ENCODE measurements at regions not wholly inside any gene's neighbourhood (a gene's known extent, or its start where the extent isn't known, plus 50 kb on each side); places are given as distances from the start of the nearest gene placed in this dataset.
"Not testable (repeated sequence)": the region's sequence is repeated elsewhere in the genome, so short reads cannot be mapped to it uniquely, and the experiment has no call there.

DNA sequence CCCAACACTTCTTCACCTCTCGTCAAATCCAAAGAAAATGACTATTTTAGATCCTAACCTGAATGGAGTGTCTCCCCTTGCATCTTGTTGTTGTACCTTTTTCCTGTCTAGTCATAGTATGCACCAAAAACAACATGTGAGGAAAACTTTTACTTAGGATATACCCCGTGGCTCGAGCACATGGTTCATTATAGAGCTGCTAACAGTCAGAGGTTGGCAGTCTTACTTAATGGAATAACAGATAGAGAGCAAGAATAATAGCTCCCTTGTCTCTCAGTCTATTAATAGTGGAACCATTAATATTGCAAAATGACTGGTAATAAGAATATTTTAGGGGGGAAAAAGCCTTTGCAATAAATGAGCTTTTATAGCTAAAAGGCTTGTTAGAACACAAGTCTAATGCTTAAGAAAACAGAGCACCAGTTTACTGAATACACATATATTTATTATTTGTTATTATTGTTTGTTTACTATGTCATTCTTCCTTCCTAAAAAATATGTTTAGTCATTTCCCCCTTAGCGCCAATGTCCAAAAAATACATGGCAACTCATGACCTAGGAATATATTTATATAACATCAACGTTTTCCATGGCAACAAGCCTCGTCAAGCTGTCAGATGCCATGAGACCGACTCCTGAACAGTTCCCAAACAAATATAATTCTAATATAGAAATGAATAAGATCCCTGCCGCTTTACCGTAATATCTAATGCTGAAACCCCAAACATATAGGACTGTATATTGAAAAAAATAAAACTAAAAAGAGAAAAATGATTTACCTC, 592.4 kb downstream of the SOX5 start:
- H3K9me3 ChIP-seq (ENCODE audit: control insufficient read depth in 2 of 2, insufficient read depth in 1 of 2, low read length in 1 of 2): no peaks in the 10 kb centered on the region
- no peaks in the 10 kb centered on the region for H3K27me3 ChIP-seq (ENCODE audit: control insufficient read depth in 2 of 2, insufficient read depth in 1 of 2, low read length in 1 of 2)
- no peak overlapping the region for H3K4me3 ChIP-seq (ENCODE audit: low read length in 2 of 2)
- WGBS: 90% methylated on average over 9 of the region's 9 CpGs
- no peak for DNase-seq (ENCODE audit: low read depth in 6 of 9, low spot score in 9 of 9)
- no peaks in the 10 kb centered on the region for H3K4me1 ChIP-seq (ENCODE audit: control insufficient read depth in 2 of 2, insufficient read depth in 2 of 2, low read length in 2 of 2)
- H3K27ac ChIP-seq (ENCODE audit: low read depth in 1 of 2, low read length in 1 of 2): no peak overlapping the region
- H3K36me3 ChIP-seq (ENCODE audit: control insufficient read depth in 2 of 2, insufficient read depth in 2 of 2, low read length in 1 of 2): no peaks in the 10 kb centered on the region

DNA sequence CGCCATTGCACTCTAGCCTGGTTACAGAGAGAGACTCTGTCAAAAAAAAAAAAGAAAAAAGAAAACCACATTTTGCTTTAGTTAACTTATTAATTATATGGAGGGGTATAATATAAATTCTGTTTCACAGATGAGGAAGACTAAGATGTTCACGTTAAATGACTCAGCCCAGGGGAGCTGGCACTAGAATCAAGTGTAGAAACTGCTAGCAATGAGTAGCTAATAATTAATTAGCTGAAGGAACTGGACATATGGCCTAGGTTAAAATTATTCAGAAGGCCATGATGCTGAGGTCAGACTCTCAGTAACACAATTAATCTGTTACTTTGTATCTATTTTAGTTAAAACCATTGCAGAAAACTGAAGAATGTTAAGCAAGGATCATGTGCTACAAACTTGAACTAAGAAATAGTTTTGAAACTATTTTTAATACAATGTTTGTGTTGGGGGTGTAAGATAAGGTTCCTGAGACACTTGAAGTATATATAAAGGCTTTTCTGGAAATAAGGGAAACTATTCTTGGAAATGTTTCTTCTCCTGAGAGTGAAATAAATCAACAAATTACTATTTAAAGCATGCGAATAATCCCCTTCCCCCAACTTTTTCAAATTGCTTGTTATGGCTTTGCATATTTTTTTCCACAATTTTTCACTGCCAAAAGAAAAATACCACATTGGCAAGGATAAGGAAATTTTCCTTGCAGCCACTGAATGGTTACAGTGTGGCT, 589.3 kb downstream of the SOX5 start:
- Histone ChIP-seq H3K9me3 (ENCODE audit: control insufficient read depth in 2 of 2, insufficient read depth in 1 of 2, low read length in 1 of 2) (peaks cover 0 to 3% of the 10 kb centered on the region in 2 donors), H3K36me3 (ENCODE audit: control insufficient read depth in 2 of 2, insufficient read depth in 2 of 2, low read length in 1 of 2) (no peaks in the 10 kb centered on the region), H3K4me3 (ENCODE audit: low read length in 2 of 2) (no peak overlapping the region), H3K27me3 (ENCODE audit: control insufficient read depth in 2 of 2, insufficient read depth in 1 of 2, low read length in 1 of 2) (no peaks in the 10 kb centered on the region), H3K27ac (ENCODE audit: low read depth in 1 of 2, low read length in 1 of 2) (no peak overlapping the region), H3K4me1 (ENCODE audit: control insufficient read depth in 2 of 2, insufficient read depth in 2 of 2, low read length in 2 of 2) (no peaks in the 10 kb centered on the region)
- no peak for DNase-seq (ENCODE audit: low read depth in 6 of 9, low spot score in 9 of 9)
- WGBS: 86% methylated on average over 3 of the region's 3 CpGs

DNA sequence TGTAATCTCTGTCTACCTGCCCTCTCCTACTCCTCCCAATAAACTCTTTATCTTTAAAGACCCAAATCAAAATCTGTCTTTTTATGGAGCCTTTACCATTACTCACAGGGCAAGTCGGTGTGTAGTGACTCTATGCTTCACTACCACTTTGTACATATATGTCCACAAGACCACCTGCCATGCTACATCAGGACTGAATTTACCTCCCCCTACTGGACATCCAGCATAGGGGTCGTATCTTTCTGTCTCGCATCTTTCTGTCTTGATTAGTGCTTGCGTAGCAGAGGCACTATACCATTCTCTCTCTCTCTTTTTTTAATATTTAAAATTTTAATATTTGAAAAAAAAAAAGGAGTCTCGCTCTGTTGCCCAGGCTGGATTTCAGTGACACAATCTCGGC, 587.5 kb downstream of the SOX5 start:
- H3K27ac ChIP-seq (ENCODE audit: low read depth in 1 of 2, low read length in 1 of 2): no peak overlapping the region
- WGBS: 95% methylated on average over 6 of the region's 6 CpGs

DNA sequence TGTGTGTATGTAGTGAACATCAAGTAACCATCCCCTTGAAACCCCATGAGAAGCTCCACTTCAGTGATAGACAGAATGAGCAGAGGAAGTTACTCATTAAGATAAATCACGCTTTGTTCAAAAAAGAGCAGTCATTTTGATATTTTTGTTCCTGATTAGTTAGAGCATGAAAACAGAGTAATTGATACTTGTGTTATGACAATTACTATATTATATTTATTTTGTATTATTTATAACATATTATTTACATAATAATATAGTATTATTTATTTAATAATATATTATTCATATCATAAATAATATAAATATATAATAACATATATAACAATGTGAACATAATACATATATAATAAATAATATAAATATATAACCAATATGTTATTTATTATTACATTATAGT, 580.9 kb downstream of the SOX5 start:
- Histone ChIP-seq H3K27ac (ENCODE audit: low read depth in 1 of 2, low read length in 1 of 2) (no peak overlapping the region), H3K4me3 (ENCODE audit: low read length in 2 of 2) (no peak overlapping the region), H3K27me3 (ENCODE audit: control insufficient read depth in 2 of 2, insufficient read depth in 1 of 2, low read length in 1 of 2) (no peaks in the 10 kb centered on the region), H3K36me3 (ENCODE audit: control insufficient read depth in 2 of 2, insufficient read depth in 2 of 2, low read length in 1 of 2) (no peaks in the 10 kb centered on the region), H3K9me3 (ENCODE audit: control insufficient read depth in 2 of 2, insufficient read depth in 1 of 2, low read length in 1 of 2) (no peaks in the 10 kb centered on the region), H3K4me1 (ENCODE audit: control insufficient read depth in 2 of 2, insufficient read depth in 2 of 2, low read length in 2 of 2) (no peaks in the 10 kb centered on the region)
- WGBS: 98% methylated on average over 1 of the region's 1 CpG
- DNase-seq (ENCODE audit: low read depth in 6 of 9, low spot score in 9 of 9): no peak

More for the DNA sequence above, 587.5 kb downstream of the SOX5 start:
- Histone ChIP-seq H3K4me1 (ENCODE audit: control insufficient read depth in 2 of 2, insufficient read depth in 2 of 2, low read length in 2 of 2) (no peaks in the 10 kb centered on the region), H3K36me3 (ENCODE audit: control insufficient read depth in 2 of 2, insufficient read depth in 2 of 2, low read length in 1 of 2) (no peaks in the 10 kb centered on the region), H3K27me3 (ENCODE audit: control insufficient read depth in 2 of 2, insufficient read depth in 1 of 2, low read length in 1 of 2) (no peaks in the 10 kb centered on the region), H3K9me3 (ENCODE audit: control insufficient read depth in 2 of 2, insufficient read depth in 1 of 2, low read length in 1 of 2) (peaks cover 0 to 3% of the 10 kb centered on the region in 2 donors), H3K4me3 (ENCODE audit: low read length in 2 of 2) (no peak overlapping the region)
- DNase-seq (ENCODE audit: low read depth in 6 of 9, low spot score in 9 of 9): no peak

DNA sequence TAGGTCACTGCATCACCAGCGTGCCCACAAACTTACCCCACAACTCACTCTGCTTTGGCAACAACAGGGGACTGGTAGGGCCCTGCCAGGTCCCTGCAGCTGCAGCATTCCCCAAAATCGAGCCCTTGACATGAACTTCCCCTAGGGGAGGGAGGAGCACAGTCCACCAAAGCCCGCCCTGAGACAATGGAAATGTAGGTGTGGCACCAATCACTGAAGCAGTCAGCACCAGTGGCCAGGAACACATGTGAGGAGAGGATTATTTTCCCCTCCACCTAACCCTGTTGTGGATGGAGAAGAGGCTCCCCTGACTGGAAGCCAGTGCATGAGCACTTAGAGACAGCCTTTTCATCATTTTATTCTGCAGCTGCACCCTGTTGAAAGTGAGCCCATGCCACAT, 573.8 kb downstream of the SOX5 start:
- Histone ChIP-seq H3K9me3 (ENCODE audit: control insufficient read depth in 2 of 2, insufficient read depth in 1 of 2, low read length in 1 of 2) (peaks cover 0 to 14% of the 10 kb centered on the region in 2 donors), H3K27ac (ENCODE audit: low read depth in 1 of 2, low read length in 1 of 2) (no peak overlapping the region), H3K27me3 (ENCODE audit: control insufficient read depth in 2 of 2, insufficient read depth in 1 of 2, low read length in 1 of 2) (no peaks in the 10 kb centered on the region), H3K36me3 (ENCODE audit: control insufficient read depth in 2 of 2, insufficient read depth in 2 of 2, low read length in 1 of 2) (no peaks in the 10 kb centered on the region), H3K4me1 (ENCODE audit: control insufficient read depth in 2 of 2, insufficient read depth in 2 of 2, low read length in 2 of 2) (no peaks in the 10 kb centered on the region), H3K4me3 (ENCODE audit: low read length in 2 of 2) (no peak overlapping the region)
- WGBS: 77% methylated on average over 3 of the region's 3 CpGs
- DNase-seq (ENCODE audit: low read depth in 6 of 9, low spot score in 9 of 9): no peak

DNA sequence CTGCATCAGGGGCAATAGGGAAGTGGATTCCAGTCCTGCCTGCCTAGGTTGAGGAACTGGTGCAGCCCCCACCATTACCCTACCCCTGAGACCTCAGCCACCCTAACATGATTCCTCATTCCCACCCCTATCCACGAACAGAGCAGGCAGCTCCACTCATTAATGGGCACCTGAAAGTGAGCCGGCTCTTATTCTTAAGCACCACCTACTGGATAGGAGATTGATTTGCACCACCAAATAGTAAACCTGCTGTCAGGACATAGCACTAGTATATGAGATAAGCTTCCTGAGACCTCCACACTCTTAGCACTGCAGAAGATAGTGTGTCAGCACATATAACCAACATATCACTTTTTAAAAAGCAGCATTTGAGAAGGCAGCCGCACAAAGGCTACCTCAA, 573.2 kb downstream of the SOX5 start:
- Histone ChIP-seq H3K9me3 (ENCODE audit: control insufficient read depth in 2 of 2, insufficient read depth in 1 of 2, low read length in 1 of 2) (peaks cover 0 to 14% of the 10 kb centered on the region in 2 donors), H3K27ac (ENCODE audit: low read depth in 1 of 2, low read length in 1 of 2) (no peak overlapping the region), H3K4me1 (ENCODE audit: control insufficient read depth in 2 of 2, insufficient read depth in 2 of 2, low read length in 2 of 2) (no peaks in the 10 kb centered on the region), H3K4me3 (ENCODE audit: low read length in 2 of 2) (no peak overlapping the region), H3K36me3 (ENCODE audit: control insufficient read depth in 2 of 2, insufficient read depth in 2 of 2, low read length in 1 of 2) (no peaks in the 10 kb centered on the region), H3K27me3 (ENCODE audit: control insufficient read depth in 2 of 2, insufficient read depth in 1 of 2, low read length in 1 of 2) (no peaks in the 10 kb centered on the region)
- WGBS: 60% methylated on average over 3 of the region's 3 CpGs
- DNase-seq (ENCODE audit: low read depth in 6 of 9, low spot score in 9 of 9): no peak

DNA sequence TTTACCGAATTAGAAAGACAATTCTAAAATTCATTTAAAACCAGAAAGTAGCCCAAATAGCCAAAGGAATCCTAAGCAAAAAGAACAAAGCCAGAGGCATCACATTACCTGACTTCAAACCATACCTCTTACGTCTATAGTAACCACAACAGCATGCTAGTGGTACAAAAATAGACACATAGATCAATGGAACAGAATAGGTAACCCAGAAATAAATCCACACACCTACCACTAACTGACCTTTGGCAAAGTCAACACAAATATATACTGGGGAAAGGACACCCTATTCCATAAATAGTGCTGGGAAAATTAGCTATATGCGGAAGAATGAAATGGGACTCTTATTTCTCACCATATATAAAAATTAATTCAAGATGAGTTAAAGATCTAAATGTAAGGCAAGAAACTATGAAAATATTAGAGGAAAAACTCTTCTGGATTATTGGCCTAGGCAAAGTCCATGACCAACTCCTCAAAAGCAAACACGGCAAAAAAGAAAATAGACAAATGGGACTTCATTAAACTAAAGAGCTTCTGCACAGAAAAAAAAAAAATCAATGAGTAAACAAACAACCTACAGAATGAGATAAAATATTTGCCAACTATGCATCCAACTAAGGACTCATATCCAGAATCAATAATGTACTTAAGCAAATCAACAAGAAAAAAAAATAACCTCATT, 568.9 kb downstream of the SOX5 start:
- H3K27ac ChIP-seq (ENCODE audit: low read depth in 1 of 2, low read length in 1 of 2): no peak overlapping the region

DNA sequence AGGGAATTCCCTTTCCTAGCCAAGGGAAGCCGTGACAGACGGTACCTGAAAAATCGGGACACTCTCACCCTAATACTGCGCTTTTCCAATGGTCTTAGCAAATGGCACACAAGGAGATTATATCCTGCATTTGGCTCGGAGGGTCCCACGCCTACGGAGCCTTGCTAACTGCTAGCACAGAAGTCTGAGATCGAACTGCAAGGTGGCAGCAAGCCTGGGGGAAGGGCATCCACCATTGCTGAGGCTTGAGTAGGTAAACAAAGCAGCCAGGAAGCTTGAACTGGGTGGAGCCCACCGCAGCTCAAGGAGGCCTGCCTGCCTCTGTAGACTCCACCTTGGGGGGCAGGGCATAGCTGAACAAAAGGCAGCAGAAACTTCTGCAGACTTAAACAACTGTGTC, 560.6 kb downstream of the SOX5 start:
- not testable (repeated sequence) for H3K36me3 ChIP-seq (ENCODE audit: control insufficient read depth in 2 of 2, insufficient read depth in 2 of 2, low read length in 1 of 2); DNase-seq (ENCODE audit: low read depth in 6 of 9, low spot score in 9 of 9); H3K27me3 ChIP-seq (ENCODE audit: control insufficient read depth in 2 of 2, insufficient read depth in 1 of 2, low read length in 1 of 2); H3K27ac ChIP-seq (ENCODE audit: low read depth in 1 of 2, low read length in 1 of 2); H3K9me3 ChIP-seq (ENCODE audit: control insufficient read depth in 2 of 2, insufficient read depth in 1 of 2, low read length in 1 of 2); H3K4me1 ChIP-seq (ENCODE audit: control insufficient read depth in 2 of 2, insufficient read depth in 2 of 2, low read length in 2 of 2); H3K4me3 ChIP-seq (ENCODE audit: low read length in 2 of 2)
- WGBS: 91% methylated on average over 9 of the region's 9 CpGs

More for the DNA sequence above, 568.9 kb downstream of the SOX5 start:
- Histone ChIP-seq H3K4me3 (ENCODE audit: low read length in 2 of 2) (no peak overlapping the region), H3K27me3 (ENCODE audit: control insufficient read depth in 2 of 2, insufficient read depth in 1 of 2, low read length in 1 of 2) (no peaks in the 10 kb centered on the region), H3K4me1 (ENCODE audit: control insufficient read depth in 2 of 2, insufficient read depth in 2 of 2, low read length in 2 of 2) (no peaks in the 10 kb centered on the region), H3K36me3 (ENCODE audit: control insufficient read depth in 2 of 2, insufficient read depth in 2 of 2, low read length in 1 of 2) (no peaks in the 10 kb centered on the region), H3K9me3 (ENCODE audit: control insufficient read depth in 2 of 2, insufficient read depth in 1 of 2, low read length in 1 of 2) (peaks cover 0 to 10% of the 10 kb centered on the region in 2 donors)
- DNase-seq (ENCODE audit: low read depth in 6 of 9, low spot score in 9 of 9): no peak
- 94% methylated on average over 4 of the region's 4 CpGs for WGBS

DNA sequence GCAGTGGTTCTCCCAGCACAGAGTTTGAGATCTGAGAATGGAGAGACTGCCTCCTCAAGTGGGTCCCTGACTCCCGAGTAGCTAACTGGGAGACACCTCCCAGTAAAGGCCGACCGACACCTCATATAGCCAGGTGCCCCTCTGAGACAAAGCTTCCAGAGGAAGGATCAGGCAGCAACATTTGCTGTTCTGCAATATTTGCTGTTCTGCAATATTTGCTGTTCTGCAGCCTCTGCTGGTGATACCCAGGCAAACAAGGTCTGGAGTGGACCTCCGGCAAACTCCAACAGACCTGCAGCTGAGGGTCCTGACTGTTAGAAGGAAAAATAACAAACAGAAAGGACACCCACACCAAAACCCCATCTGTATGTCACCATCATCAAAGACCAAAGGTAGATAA, 560.2 kb downstream of the SOX5 start:
- DNase-seq (ENCODE audit: low read depth in 6 of 9, low spot score in 9 of 9); H3K4me1 ChIP-seq (ENCODE audit: control insufficient read depth in 2 of 2, insufficient read depth in 2 of 2, low read length in 2 of 2); H3K27ac ChIP-seq (ENCODE audit: low read depth in 1 of 2, low read length in 1 of 2); H3K36me3 ChIP-seq (ENCODE audit: control insufficient read depth in 2 of 2, insufficient read depth in 2 of 2, low read length in 1 of 2); H3K4me3 ChIP-seq (ENCODE audit: low read length in 2 of 2); H3K27me3 ChIP-seq (ENCODE audit: control insufficient read depth in 2 of 2, insufficient read depth in 1 of 2, low read length in 1 of 2); H3K9me3 ChIP-seq (ENCODE audit: control insufficient read depth in 2 of 2, insufficient read depth in 1 of 2, low read length in 1 of 2): not testable (repeated sequence)
- WGBS: 98% methylated on average over 4 of the region's 4 CpGs
